ENCODE measurements at regions not wholly inside any gene's neighbourhood (a gene's known extent, or its start where the extent isn't known, plus 50 kb on each side); places are given as distances from the start of the nearest gene placed in this dataset.

DNA sequence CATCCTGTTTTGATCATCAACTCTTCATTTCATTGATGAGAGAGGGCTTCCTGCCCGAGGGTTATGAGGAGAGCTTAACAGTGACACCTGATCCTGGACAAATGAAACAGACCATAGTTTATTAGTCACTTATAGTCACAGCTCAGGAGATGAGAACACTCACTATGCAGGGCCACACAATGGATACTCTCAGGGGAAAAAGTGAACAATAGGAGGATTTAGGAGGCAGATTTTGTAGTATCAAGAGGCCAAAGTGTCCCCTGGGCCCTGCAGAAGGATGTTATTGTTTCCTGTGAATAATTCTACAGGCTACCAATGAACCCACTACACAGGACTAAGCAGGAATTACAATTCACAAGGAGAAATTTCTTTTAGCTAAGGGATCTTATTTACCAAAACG, 772.8 kb upstream of the MAN1A1 start:
- H3K27me3 ChIP-seq (replicated peaks): no peaks in the 10 kb centered on the region
- in situ Hi-C loops (cut with HindIII; ENCODE audit: low pct_ligation_motif_present, low sequenced_read_pairs): no loop called here
- no peaks in the 10 kb centered on the region for H3K36me3 ChIP-seq (replicated peaks)
- TF ChIP-seq, protein P1, sequence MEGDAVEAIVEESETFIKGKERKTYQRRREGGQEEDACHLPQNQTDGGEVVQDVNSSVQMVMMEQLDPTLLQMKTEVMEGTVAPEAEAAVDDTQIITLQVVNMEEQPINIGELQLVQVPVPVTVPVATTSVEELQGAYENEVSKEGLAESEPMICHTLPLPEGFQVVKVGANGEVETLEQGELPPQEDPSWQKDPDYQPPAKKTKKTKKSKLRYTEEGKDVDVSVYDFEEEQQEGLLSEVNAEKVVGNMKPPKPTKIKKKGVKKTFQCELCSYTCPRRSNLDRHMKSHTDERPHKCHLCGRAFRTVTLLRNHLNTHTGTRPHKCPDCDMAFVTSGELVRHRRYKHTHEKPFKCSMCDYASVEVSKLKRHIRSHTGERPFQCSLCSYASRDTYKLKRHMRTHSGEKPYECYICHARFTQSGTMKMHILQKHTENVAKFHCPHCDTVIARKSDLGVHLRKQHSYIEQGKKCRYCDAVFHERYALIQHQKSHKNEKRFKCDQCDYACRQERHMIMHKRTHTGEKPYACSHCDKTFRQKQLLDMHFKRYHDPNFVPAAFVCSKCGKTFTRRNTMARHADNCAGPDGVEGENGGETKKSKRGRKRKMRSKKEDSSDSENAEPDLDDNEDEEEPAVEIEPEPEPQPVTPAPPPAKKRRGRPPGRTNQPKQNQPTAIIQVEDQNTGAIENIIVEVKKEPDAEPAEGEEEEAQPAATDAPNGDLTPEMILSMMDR (IDR thresholded peaks at IDR 0.05; ENCODE audit: low read depth, low read length, missing control alignments): no peak
- H3K27ac ChIP-seq: no peak overlapping the region
- no peak for DNase-seq
- H3K4me3 ChIP-seq (ENCODE audit: low read depth, low read length): no peak overlapping the region

DNA sequence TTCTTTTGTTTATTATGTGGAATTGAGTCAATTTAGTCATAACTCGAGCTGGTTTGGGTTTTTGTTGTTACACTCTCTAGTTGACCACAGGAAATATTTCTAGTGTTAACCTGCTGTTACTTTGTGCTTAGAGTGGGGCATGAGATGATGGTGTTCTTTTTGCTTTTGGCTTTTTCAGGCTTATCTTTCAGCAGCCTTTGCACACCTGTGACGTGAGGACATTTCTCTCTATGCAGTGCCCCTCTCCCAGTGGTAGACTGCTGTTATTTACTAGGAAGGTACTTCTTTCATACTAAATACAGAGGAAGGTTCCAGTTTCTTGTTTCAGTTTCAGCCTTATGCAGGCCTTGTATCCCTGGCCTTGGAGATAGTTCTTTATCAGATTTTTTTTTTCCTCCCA, 766.8 kb upstream of the MAN1A1 start:
- TF ChIP-seq, protein P1 (IDR thresholded peaks at IDR 0.05; ENCODE audit: low read depth, low read length, missing control alignments): no peak
- in situ Hi-C loops (cut with HindIII; ENCODE audit: low pct_ligation_motif_present, low sequenced_read_pairs): no loop called here

DNA sequence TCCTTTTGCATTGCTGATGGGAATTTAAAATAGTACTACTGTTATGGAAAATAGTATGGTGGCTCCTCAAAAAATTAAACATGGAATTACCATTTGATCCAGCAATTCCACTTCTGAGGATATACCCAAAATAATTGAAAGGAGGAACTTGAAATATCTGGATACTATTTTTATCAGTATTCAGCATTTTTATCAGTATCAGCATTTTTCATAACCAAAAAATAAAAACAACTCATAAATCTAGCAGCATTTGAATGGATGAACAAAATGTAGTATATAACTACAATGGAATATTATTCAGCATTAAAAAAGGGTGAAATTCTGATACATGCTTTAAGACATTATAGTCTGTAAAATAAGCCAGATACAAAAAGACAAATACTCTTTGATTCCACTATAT, 763.4 kb upstream of the MAN1A1 start:
- TF ChIP-seq, protein P1 (IDR thresholded peaks at IDR 0.05; ENCODE audit: low read depth, low read length, missing control alignments): no peak
- Histone ChIP-seq H3K36me3 (replicated peaks) (no peaks in the 10 kb centered on the region), H3K27me3 (replicated peaks) (no peaks in the 10 kb centered on the region), H3K4me3 (ENCODE audit: low read depth, low read length) (no peak overlapping the region), H3K27ac (no peak overlapping the region)
- in situ Hi-C loops (cut with HindIII; ENCODE audit: low pct_ligation_motif_present, low sequenced_read_pairs): no loop called here
- DNase-seq: no peak

More for the DNA sequence above, 766.8 kb upstream of the MAN1A1 start:
- DNase-seq: no peak
- no peaks in the 10 kb centered on the region for H3K36me3 ChIP-seq (replicated peaks)
- H3K27ac ChIP-seq: no peak overlapping the region
- no peaks in the 10 kb centered on the region for H3K27me3 ChIP-seq (replicated peaks)
- H3K4me3 ChIP-seq (ENCODE audit: low read depth, low read length): no peak overlapping the region

DNA sequence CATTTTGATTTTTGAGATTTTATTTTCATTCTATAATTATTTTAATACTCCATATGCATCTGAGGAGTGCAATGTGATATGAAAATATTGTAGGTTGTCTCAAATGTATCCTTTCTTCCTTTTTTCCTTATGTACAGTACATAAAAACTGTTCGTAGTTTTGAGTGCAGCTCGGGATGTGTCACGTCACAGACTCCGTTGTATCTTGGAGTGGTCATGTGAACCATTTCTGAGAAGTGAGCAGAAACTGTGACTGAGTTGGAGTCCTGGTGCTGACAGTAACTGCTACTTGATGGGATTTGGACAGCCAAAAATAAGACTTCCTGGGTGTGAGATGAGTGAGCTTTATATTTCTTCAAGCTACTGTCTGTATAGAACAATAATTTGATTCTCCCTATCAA, 761.4 kb upstream of the MAN1A1 start:
- Histone ChIP-seq H3K4me3 (ENCODE audit: low read depth, low read length) (no peak overlapping the region), H3K36me3 (replicated peaks) (no peaks in the 10 kb centered on the region), H3K27ac (no peak overlapping the region), H3K27me3 (replicated peaks) (no peaks in the 10 kb centered on the region)
- in situ Hi-C loops (cut with HindIII; ENCODE audit: low pct_ligation_motif_present, low sequenced_read_pairs): no loop called here
- DNase-seq: no peak
- TF ChIP-seq, protein P1 (IDR thresholded peaks at IDR 0.05; ENCODE audit: low read depth, low read length, missing control alignments): no peak

DNA sequence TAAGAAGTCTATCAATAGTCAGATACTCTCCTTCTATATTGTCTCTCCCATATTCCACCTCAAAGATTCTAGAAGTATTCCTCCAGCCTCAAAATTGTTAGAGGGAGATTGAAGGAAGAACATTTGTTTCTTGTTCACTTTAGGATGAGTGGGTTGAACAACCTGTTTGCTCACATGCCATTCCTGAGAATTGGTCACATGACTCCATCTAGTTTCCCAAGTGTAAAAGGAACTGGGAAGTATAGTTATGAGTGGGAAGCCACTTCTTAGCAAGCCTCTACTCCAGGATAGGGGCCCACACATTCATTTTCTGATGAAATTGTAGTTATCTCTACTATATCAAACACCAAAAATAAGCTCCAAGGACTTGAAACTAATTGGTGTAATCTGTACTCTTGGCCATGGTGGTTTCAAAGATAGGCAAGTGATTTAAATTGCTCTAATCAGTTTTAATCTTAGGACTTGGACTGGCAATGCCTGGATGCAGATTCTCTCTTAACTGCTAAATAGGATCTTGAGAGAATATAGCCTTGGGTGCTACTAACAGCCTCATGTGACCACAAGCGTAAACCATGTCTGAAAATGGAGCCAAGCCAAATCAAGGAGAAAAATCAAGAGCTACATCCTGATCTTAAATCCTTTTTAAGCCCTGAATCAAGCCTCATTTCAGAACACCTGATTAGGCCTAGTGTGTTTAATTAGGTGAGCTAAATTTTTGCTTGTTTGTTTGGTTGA, 758.7 kb upstream of the MAN1A1 start:
- Histone ChIP-seq H3K4me3 (ENCODE audit: low read depth, low read length) (no peak overlapping the region), H3K36me3 (replicated peaks) (no peaks in the 10 kb centered on the region), H3K27ac (no peak overlapping the region), H3K27me3 (replicated peaks) (no peaks in the 10 kb centered on the region)
- in situ Hi-C loops (cut with HindIII; ENCODE audit: low pct_ligation_motif_present, low sequenced_read_pairs): no loop called here
- no peak for DNase-seq
- TF ChIP-seq, protein P1 (IDR thresholded peaks at IDR 0.05; ENCODE audit: low read depth, low read length, missing control alignments): no peak

DNA sequence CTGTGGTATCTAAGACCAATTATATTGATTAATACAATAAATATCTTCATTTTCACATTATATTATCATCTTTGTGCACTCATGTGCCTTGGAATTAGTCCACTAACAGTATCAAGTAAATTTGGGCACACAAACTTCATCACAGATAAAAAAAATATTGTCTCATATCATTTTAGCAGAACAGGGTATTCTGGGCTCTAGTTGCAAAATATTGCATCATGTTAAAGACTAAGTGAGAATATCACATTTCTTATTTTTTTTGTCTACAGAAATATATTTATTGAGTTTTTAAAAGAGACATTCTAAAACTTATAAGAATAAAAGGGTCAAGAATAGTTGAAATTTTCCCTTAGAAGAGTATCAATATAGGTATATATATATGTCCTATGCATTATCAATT, 754.1 kb upstream of the MAN1A1 start:
- TF ChIP-seq, protein P1 (IDR thresholded peaks at IDR 0.05; ENCODE audit: low read depth, low read length, missing control alignments): no peak
- in situ Hi-C loops (cut with HindIII; ENCODE audit: low pct_ligation_motif_present, low sequenced_read_pairs): no loop called here
- Histone ChIP-seq H3K27ac (no peak overlapping the region), H3K27me3 (replicated peaks) (no peaks in the 10 kb centered on the region), H3K36me3 (replicated peaks) (no peaks in the 10 kb centered on the region), H3K4me3 (ENCODE audit: low read depth, low read length) (no peak overlapping the region)
- no peak for DNase-seq

Measured in brain microvascular endothelial cell (primary cell).